Kidney tubule cell (primary cell): ENCODE measurements at regions not wholly inside any gene's neighbourhood (a gene's known extent, or its start where the extent isn't known, plus 50 kb on each side); places are given as distances from the start of the nearest gene placed in this dataset.

Experiments
- DNase-seq: peaks from one replicate; pipeline ENCODE4 v3.0.0-alpha.2; 2018; ENCODE audit warnings: low spot score

DNA sequence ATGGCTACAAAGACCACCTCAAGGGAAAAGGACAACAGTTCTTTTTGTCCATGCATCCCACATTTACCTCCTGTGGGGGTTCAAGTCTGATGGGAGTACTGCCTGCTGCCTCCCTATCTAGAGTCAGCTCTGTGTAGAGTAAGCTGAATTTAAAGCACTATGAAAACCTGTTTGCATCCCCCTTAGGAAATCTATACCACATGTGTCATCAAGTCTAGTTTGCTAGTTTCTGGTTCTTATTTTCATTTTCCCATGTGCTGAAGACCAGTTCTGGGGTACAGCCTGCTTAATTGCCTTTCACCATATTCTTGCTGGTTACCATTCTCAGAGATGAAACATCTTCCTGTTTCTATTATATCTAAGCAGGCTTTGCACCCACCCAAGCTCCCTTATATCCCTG lies 470.3 kb downstream of the MBD2 start:
- DNase-seq, result no peak

DNA sequence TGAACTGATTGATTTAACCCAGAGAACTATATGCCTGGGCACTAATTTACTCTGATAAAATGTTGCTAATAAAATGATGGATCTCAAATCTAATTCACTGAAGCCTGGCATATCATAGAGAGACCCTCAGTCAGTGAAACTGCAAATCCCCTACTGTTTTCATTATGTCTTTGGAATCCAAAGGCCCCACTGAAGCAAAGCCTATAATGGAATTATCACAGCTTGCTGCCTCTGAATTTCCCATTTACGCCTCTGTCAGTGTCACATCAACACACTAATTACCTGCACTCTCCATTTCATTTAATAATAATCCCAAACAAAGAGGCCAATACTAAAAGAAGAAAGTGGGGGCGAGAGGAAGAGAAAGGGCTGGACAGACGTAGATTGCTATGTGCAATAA lies 470.9 kb downstream of the MBD2 start:
- DNase-seq, result no peak

DNA sequence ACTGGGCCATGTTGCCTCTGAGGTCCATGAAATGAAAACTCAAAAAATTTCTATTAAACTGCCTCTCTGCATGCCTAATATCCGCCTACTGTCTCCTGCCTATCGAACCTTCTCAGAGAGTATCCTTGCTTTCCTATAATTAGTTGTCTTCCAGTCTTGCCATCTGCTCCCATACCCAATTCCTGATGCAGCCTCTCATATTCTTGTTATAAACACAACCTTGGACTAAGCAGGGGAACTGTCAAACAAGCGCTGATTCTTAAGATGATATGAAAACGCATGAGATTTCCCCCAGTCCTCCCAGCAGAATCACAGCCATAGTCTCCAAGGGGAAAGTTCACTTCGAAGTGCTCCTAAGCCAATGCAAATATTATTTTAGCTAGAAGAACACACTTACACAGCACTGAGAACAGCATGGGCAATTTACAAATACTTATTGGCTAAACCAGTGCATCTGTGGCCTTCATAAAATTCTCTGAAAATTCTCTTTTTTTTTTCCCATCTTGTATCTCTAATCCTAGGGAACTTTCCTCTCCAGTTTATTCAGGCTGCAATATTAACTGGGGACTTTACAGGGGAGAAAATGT lies 471.6 kb downstream of the MBD2 start:
- DNase-seq, result no peak

DNA sequence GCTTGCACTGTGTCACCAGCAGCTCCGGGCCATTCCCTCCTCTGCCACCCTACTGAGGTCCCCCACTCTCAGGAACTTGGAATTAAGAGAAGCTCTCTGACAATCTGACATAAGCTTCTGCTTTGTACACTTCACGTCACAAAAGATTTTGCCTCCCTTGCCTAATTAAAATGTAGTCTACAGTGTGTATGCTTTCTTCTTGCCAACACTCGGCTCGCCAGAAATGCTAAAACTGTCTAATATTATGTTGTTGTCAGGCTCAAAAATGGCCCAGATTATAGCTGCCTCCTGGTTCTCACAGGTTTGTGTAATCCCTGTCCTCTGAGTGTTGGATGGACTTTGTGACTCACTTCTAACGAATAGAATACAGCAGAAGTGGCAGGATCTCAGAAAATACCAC lies 474.7 kb downstream of the MBD2 start:
- DNase-seq, result no peak

DNA sequence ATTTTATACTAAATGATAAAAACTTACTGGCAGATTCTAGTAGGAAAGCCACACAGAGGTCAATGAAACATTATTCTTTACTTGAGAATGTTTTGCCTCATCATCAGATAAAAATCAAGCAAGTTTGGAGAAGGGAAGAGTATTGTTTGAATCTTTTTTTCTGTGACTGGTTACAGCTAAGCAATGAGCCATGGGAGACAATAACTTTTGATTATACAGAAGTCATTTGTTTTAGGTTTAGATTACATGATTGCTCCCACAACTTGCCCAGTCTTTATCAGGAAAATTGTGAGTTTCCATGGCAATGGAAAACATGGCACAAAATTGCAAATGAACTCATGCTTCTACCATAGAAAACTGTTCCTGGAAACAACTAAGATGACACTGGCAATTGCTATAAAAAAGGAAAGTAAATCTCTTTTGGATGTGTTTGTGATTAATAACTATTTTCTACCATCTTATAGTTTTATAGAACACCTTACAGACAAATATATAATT lies 476.8 kb downstream of the MBD2 start:
- no peak for DNase-seq

DNA sequence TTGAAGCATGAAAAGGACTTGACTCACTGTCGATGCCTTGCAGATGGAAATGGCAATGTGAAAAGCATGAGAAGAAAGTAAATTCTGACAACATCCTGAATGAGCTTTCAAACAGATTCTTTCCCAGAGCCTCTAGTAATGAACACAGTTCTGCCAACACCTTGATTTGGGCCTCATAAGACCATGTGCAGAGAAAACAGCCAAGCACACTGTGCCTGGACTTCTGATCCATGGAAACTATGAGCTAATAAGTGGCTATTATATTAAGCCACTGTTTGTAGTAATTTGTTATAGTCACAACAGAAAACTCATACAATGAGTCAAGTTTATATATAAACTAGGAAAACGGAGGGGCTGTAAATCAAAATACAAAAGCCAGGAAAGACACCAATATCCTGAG lies 477.3 kb downstream of the MBD2 start:
- DNase-seq, result no peak

DNA sequence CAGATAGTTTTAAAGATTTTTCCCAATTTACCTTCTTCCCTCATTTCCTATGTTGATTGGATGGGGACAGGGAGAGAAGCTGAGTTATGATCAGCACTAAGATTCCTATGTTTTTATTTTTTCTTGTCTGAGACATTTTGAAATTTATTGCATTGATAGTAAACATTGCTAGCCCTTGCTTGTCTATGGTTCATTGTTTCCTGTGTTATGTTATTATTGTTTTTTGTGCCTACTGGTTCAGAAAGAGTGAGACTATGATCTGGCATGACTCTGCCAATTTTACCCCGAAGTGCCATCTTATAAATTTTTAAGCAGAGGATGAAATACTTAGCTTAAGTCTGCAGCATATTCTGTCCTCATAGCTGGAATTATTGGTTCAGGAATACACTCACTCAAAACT lies 478.5 kb downstream of the MBD2 start:
- no peak for DNase-seq

DNA sequence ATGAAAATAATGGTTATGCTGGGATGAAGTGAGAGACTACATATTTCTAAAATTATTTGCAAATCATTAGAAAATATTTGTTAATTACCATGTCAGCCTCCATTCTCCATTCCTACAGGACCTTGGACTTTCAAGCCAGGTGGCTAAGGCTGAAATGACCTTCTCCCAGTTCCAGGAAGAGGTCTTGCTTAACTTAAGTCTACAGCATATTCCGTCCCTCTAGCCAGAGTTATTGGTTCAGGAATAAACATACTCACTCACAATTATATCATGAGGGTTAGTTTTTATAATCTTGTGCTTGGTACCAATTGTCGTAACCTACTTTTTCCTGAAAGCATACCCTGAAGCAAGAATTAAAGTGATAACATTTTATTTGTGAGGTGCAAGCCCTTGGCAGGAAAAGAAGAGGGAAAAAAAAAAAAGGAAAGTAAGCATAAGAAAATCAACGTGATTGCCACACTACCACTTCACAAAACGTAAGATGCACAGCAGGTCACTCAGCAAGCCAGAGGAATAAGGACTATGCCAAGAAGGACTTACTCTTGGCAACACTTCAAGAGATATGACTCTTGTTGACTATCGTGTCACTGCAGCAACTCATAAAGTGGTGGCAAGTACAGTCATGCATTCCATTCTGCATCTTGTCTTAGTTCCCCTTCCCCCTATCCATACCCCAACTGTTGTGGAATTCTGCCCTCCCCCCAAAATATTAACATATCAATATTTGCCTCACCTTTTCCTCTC lies 479.1 kb downstream of the MBD2 start:
- peak; percentile 82 for DNase-seq

DNA sequence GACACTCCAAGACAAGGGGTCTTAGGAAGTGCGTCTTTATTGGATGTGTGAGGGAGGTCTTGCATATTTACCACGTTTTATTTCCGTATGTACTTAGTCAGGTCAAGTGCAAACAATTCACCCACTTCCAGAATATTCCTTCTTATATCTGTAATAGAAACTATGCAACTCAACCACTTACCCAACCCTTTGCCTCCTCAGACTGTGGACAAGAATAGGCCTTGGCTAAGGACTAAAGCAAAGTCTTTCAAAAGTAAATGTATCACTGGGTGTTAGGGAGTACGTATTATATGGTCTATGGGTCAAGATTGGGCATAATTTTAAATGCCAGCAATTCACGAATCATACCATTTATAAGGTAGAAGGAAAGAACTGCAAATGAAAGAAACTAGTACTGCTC lies 484.8 kb downstream of the MBD2 start:
- no peak for DNase-seq

DNA sequence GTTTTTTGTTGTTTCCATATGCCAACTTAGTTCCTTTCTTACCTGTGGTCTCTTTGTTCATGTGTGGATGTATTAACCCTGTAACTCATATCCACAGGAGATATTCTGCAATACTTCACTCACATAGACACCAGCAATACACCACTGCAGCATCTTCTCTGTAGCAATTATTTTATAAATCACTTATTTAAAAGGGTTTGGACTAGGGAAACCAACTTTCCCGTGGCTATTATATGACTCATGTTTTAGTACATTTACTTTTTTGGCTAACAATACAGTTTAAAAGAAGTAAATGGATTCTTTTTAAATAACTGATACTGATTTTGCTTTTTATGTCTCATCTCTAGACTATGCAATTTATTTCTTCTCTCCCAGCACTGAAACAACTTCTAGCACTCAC lies 488.9 kb downstream of the MBD2 start:
- peak; percentile 33 for DNase-seq

DNA sequence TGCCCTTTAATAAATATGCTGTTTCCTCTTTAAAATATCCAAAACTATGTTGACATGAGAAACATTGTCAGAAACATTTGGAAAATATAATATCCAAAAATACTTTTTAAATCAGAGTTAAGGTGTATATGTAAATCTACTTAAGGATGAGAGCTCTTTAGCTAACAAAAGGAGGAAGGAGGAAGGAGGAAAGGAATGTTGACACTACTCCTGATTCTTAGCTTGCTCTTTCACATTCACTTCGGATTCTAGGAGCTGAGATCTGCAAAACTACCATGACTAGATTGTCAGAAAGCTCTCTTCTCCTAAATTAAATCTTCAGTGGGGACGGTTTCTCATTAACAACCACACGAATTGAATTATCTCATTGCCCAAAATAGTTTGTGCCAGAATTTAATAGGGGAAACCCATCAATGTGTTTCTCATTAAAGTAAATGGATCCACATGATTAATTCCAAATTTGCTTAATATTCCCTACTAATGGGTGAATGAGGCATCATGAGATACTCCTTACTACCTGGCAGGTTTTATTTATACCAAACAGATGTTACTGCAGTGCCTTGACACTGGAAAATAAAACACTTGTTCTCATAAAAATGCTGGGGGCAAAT lies 509.1 kb downstream of the MBD2 start:
- no peak for DNase-seq

DNA sequence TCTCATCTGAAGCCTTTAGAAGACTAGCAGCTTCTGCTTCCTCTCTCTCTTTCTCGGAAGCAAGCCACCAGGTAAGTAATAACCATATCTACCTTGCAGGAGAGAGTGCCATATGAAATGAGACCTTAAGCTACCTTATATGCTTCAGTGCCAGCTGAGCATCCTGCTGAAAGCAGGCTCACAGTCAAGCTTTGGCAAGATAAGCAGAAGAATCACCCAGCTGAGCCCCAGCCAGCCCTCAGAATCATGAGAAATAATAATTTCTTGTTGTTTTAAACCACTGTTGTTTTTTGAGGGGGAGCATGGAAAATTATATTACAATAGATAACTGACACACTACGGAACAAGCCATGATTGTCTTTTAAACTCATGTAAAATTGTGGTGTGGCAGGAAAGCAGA lies 514.4 kb downstream of the MBD2 start:
- no peak for DNase-seq

DNA sequence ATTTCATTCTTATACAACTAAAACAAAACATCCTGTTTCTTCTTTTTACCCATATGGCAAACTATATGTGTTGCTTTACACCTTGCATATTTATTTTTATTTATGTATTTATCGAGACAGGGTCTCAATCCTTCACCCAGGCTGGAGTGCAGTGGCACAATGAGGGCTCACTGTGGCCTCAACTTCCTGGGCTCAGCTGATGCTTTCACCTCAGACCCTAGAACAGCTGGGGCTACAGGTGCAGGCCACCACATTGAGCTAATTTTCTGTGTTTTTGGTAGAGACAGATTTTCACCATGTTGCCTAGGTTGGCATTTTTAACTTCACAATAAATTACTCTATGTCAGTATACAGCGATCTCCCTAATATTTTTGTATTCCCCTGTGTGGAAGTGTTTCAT lies 522.0 kb downstream of the MBD2 start:
- DNase-seq, result no peak

DNA sequence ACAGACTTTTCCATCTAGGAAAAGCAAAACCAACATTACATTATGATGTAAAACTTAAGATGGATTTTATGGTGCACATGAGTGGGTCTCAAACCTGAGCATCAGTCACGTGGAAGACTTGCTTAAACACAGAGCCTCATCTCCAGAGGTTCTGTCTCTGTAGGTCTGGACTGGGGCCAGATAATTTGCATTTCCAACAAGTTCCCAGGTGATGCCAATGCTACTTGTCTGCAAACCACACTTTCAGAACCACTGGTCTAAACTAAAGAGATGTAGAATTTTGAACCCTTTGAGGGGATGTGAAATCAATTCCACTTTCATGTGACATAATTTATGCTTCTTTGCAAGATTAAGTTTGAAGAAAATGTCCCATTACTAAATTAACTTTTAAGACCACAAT lies 522.8 kb downstream of the MBD2 start:
- DNase-seq, result no peak

DNA sequence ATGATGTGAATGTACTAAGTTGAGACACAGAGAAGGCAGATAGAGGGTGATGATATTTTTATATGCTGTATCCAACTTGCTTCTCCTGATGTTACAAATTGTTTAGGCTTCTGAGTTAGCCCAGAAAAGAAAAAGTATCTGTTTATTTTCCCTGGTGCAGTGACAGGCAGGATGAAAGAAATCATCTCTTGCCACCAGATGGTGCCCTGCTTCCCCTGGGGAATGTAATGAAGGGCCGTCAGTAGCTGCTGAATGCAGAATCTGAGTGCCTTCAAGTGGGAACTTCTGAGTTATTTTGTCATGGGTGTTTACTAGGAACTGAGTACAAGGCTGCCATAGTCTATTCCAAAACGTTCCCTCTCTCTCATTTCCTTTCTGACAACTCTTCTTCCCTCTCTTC lies 525.6 kb downstream of the MBD2 start:
- peak; percentile 57 for DNase-seq

DNA sequence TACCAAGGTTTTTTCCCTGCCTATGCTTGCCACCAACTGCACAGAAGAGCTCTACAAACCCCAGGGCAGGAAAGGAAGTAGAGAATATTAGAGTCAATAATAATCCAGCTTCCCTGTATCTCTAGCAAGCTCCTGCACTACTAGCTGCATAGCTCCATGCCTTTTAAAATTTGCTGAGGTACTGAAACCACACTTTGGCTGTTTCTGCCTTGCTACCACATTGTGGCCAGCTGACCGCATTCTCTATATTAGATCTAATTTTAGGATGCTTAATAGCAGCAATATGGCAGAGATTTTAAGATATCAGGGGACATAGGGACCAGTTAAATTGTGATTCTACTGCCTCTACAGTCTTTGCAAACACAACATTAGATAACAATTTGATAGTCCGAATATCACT lies 534.6 kb downstream of the MBD2 start:
- no peak for DNase-seq

DNA sequence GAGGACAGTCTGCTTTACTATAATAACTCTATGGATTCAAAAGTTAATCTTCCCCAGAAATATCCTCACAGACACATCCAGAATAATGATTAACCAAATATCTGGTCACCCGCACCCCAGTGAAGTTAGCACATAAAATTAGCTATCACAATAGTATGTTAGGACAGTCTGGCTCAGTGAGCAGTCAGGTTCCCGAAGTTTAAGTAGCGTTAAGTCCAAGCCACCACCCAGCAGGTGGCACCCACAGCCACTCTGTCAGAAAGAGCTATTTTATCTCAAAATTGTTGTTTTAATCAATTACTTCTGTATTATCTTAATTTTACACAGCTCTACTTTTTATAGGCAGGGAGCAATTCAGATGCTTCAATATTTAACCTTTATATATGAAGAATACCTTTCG lies 537.5 kb downstream of the MBD2 start:
- DNase-seq, result peak; percentile 35

DNA sequence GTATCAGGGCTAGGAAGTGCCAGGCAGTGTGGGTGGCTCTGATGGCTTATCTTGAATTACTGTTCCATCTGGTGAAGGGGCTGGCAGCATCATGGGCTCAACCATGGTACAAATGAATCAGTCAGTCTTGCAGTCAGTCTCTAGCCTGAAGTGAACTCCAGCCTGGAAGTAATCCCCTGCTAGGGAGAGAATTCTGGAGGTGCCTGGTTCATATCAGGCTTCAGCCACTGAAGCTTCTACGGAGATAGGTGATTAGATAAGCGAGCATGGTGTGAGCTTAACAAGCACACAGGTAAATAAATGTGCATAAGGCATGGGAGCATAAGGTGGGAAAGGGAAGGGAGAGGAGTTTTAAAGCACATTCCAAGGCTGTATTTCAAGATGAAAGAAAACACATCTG lies 541.7 kb downstream of the MBD2 start:
- no peak for DNase-seq

DNA sequence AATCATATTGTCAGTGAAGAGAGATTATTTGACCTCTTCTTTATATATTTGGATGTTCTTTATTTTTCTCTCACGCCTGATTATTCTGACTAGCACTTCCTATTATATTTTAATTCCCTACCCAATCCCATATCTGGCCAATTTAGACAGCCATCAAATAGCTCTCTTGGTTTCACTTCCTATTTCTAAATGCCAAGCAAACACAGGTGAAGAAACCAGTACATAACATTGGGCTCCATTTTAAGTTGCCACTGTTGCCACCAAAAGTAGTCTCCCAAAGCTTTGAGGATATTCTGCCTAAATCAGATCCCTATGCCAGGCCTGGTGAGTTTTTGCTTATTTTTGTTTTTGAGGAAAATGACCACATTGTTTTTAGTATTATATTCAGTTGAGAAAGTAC lies 547.0 kb downstream of the MBD2 start:
- DNase-seq, result no peak

DNA sequence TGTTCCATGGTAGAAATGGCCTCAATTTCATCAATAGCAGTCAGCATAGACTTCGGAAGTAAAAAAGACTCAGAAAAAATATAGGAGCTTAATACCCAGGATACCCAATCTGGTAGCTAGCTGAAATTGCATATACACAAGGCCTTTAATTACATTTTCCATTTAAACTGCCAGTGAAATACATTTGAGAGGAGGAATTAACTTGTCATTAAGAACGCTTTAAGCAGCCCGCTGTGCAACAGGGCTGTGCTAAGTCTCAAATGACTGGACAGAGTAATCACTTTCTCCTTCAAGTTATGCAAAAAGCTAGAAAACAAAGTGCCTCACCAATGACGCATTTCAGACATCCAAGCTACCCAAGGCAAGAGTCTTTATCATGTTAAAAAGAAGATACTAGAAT lies 558.8 kb downstream of the MBD2 start:
- no peak for DNase-seq

DNA sequence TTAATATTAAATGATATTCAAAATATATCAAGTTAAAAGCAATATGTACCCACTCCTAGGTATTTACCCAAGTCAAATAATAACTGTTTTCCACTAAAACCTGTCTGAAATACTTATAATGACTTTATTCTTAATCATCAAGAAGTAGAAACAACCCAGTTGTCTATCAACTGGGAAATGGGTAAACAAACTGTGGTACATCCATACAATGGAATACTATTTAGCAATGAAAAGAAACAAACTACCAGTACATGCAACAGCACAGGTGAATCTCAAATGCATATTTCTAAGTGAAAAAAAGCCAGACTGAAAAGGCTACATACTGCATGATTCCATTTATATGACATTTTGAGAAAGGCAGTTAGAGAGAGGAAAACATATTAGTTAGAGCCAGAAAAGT lies 559.9 kb downstream of the MBD2 start:
- no peak for DNase-seq

DNA sequence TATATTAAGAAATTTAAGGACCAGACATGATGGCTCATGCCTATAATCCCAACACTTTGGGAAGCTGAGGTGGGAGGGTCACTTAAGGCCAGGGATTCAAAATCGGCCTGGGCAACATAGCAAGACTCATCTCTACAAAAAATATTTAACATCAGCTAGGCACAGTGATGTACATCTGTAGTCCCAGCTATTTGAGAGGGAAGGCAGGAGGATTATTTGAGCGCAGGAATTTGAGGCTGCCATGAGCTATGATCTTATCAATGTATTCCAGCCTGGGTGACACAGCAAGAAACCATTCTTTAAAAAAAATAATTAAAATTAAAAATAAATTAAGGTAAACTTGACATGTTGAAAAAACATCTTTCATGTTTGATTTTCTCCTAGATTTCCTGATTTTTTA lies 564.2 kb downstream of the MBD2 start:
- no peak for DNase-seq

DNA sequence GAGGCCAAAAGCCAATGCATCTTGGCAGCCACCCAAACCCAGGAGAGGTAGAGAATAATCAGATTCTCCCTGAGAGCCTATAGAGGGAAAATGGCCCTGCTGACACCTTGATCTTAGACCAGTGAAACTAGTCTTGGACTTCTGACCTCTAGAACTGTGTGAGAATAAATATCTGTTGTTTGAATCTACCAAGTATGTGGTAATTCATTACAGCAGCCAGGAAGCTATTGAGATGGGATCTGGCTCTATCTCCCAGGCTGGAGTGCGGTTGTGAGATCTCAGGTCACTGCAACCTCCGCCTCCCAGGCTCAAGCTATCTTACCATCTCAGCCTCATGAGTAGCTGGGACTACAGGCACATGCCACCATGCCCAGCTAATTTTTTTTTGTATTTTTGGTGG lies 567.2 kb downstream of the MBD2 start:
- DNase-seq, result no peak

DNA sequence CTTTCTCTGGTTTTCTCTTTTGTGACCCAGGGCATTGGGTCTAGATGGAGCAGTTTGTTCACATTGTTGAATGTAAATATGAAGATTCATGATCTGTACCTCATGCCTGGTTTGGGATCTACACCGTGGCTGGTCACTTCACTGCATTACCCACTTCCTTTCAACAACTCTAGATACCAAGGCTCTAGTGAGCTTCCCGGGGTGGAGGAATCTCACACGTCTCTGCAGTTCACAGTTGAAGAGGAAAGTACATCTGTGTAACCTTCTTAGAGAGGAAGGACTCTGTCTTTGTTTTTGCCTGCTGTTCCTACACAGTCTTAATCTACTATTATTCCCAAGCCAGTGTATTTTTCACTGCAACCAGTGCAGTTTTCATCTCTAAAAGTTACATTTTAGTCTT lies 574.8 kb downstream of the MBD2 start:
- DNase-seq, result no peak
